HG03066 (cell line): ENCODE measurements at regions not wholly inside any gene's neighbourhood (a gene's known extent, or its start where the extent isn't known, plus 50 kb on each side); places are given as distances from the start of the nearest gene placed in this dataset.

Source experiments
- ATAC-seq: cut with Tn5 transposase; IDR thresholded peaks from one replicate; pipeline ENCODE4 v1.9.1; 2021; ENCODE audit warnings: low read depth; ENCODE audit not compliant: unreplicated experiment

DNA sequence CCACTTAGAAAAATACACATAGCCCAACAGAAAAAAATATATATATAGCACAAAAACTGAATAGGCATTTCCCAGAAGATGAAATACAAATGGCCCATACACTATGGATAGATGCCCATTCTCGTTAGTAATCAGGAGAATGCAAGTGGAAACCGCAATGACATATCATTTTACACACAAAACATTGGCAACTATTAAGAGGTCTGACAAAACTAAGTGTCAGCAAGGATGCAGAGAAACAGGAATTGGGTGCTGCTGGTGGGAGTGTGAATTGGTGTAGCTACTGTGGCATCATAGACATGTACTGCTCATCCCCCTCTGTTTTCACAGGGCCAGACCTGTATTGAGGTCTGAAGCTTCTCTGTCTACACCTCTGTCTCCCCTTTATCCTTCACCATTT is 320.0 kb downstream of the IDS start:
- no peak for ATAC-seq

DNA sequence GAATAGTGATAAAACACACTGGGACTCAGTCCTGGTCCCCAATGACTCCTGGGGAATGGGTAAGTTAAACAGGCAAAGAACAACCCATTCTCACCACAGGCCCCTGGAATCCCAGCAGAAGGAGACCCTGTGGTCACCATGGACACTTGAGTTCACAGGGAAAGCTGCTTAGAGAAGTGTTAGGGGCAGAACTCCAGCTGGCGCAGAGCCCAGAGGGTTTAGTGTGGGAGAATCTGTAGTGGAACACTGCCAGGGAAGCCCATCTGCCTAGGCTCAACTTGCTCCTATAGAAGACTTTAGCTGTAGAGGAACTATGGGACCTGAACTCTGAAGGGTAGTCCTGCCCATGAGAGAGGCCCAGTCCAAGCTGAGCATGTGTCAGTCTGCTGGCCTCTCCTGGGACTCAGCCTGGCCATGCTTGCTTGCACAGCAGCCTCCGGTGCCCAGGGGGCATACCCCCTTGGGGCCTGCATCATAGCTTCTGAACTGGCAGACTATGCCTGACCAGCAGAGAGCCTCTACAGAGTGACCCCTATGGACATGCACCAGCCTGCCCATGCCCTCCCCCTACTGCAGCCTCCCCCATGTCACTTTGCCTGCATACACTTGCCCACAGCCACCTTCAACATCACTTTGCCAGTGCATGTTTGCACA is 343.5 kb downstream of the IDS start:
- no peak for ATAC-seq

GRCh38 chrX:149157976-149158375 is 347.1 kb downstream of the IDS start:
- ATAC-seq = no peak

DNA sequence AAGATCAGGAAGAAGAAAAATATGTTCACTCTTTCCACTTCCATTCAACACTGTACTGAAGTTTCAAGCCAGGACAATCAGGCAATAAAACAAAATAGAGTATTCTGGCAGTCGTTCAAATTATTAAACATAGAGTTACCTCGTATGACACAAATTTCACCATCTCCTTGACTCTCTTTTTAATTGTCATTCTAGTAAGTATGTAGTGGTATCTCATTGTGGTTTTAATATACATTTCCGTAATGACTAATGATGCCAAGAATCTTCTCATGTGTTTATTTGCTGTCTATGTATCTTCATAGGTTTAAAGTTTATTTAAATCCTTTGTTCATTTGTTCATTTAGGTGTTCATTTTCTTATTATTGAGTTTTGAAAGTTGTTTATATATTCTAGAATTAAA is 352.2 kb downstream of the IDS start:
- ATAC-seq = no peak

- no peak for ATAC-seq
Measured at GRCh38 chrX:149151805-149152757, 353.0 kb downstream of the IDS start.

DNA sequence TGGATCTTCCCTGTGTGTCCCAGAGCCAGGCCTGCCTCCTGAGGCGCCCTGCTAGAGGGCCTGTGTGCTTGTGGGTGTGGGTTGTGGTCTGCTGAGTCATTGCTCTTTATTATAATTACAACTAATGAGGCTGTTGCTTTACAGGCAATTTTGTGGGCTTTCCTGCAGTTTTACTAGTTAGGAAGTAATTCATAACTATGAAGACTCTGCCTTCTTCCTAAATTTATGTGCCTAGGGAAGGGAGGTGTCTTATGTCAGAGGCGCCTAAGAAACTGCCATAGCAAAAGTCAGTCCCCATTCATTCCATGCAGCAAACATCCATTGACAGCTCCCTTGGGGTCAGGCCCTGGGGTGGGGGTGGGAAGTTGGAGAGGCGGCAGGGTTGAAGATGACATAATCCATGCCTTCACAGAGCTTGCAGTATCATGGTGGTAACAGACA is 359.2 kb downstream of the IDS start:
- ATAC-seq = no peak

DNA sequence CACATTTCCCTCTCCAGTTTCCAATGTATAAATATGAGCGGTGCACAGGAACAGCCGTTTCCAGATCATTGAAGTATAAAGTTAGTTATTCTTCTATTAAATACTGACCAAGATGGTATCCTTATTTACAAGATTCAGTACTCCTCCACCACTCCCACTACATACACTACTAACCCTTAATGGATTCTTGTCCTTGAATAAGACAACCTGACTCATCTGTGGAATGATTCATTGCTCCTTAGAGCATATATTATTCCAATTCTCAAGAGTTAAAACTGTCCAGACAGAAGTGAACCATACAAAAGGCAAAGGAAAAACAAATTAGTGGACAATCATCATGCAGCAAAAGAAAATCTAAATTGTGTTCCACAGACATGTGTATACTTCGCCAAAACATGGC is 373.3 kb downstream of the IDS start:
- no peak for ATAC-seq

- ATAC-seq = no peak
Measured at GRCh38 chrX:149129767-149130166, 375.3 kb downstream of the IDS start.

- no peak for ATAC-seq
Measured at GRCh38 chrX:149124526-149125108, 380.5 kb downstream of the IDS start.

DNA sequence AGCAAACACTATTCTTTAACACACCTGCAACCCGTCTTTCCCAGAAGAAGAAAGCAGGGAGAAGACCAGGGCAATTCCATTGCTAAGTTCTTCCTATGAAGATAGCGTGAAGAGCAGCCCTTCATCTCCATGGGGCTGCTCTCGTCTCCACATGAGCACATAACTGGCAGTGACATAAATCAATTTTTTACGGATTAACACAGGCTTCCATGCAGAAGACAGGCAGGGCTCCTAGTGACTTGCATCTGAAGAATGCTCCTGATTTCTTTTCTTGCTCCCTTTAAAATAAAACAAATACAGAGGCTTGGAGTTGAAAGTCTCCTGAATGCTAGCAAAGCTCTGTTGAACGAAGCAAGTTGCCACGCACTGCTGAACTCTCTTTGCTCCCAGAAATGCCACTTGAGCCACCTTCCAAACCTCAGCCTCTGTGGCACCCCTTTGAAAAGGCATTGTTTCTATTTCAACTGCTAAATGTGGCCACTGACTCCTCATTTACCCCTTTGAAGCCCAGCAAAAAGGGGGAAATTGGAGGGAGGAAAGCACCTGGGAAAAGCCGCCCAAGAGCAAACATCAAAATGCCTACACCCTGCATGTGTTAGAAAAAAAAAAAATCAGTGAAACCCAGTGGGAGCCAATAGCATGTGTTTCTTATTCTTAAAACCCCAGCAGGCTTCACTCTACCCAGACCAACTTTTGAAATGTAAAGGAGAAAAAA is 383.7 kb downstream of the IDS start:
- no peak for ATAC-seq

DNA sequence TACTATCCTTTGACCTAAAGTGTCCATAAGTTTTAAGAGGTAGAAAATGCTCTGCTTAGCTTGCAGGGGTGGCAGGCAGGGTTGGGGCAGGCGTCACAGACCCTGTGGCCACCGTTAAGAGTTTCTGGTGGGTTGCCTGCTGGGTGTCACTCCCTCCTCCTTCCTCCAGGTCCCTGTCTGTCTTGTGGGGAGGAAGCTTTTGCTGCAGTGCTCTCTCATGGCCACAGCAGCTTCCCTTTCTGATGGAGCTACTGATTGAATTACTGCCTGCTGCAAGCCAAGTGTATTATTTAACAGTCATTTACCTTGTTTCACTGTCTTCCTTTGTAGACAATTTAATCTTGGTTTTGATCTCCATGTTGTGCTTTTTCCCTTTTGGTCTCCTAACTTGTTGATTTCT is 384.6 kb downstream of the IDS start:
- ATAC-seq = no peak

DNA sequence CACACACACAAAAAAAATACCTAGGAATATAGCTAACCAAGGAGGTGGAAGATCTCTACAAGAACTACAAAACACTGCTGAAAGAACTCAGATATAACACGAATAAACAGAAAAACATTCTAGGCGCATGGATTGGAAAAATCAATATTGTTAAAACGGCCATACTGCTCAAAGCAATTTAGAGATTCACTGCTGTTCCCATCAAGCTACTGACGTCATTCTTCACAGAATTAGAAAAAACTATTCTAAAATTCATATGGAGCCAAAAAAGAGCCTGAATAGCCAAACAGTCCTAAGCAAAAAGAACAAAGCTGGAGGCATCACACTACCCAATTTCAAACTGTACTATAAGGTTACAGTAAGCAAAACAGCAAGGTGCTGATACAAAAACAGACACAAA is 390.2 kb downstream of the IDS start:
- ATAC-seq = no peak

GRCh38 chrX:149114001-149114400 is 391.1 kb downstream of the IDS start:
- no peak for ATAC-seq

- no peak for ATAC-seq
Measured at GRCh38 chrX:149097786-149098185, 407.3 kb downstream of the IDS start.

GRCh38 chrX:149092179-149092578 is 412.9 kb downstream of the IDS start:
- ATAC-seq = no peak

GRCh38 chrX:149079805-149080406 is 425.2 kb downstream of the IDS start:
- ATAC-seq = no peak

GRCh38 chrX:149074398-149074797 is 430.7 kb downstream of the IDS start:
- peak; percentile 72 for ATAC-seq

DNA sequence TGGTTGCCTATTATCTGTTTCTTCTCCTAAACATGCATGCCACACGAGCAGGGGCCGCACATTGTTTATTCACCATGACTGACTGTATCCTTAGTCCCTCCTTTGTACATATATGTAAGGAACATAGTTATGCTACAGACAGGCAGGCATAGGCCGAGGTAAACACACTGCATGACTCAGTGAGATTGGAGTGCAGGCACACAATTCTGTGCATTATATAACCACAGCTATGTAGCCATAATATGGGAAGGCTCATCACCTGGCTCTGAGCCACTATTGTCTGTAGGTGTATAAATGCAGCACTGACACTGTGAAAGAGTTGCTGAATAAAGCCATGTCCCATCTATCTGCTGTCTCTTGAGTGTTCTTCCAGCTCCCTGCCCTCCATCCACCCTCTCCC is 431.6 kb downstream of the IDS start:
- ATAC-seq = no peak

GRCh38 chrX:149069899-149070298 is 435.2 kb downstream of the IDS start:
- ATAC-seq = no peak

DNA sequence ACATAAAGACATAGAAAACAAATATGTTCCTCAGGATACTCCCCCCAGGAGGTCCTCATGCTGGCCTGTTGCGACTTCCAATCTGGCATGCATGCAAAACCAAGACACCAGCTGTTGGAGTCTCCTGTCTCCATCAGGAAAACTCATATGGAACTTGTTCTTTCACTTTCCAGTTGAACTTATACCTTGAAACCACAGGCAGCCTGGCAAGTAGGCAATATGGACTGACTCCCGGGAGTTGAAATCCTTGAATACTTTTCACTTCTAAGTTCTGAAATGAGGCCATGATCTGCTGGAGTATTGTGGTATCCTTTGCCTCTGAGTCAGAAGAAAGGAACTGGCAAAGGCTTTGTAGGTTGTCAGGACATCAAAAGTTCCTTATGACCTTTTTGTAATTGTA is 444.2 kb downstream of the IDS start:
- ATAC-seq = no peak
